NCI-H345 (cell line): ENCODE measurements at regions not wholly inside any gene's neighbourhood (a gene's known extent, or its start where the extent isn't known, plus 50 kb on each side); places are given as distances from the start of the nearest gene placed in this dataset.
A peak's percentile ranks its signal among the peaks of the same experiment; 100 is the strongest.

Experiments used
- DNase-seq: peaks from one replicate; lab custom pipeline; 2025; lab: John Stamatoyannopoulos, UW

DNA sequence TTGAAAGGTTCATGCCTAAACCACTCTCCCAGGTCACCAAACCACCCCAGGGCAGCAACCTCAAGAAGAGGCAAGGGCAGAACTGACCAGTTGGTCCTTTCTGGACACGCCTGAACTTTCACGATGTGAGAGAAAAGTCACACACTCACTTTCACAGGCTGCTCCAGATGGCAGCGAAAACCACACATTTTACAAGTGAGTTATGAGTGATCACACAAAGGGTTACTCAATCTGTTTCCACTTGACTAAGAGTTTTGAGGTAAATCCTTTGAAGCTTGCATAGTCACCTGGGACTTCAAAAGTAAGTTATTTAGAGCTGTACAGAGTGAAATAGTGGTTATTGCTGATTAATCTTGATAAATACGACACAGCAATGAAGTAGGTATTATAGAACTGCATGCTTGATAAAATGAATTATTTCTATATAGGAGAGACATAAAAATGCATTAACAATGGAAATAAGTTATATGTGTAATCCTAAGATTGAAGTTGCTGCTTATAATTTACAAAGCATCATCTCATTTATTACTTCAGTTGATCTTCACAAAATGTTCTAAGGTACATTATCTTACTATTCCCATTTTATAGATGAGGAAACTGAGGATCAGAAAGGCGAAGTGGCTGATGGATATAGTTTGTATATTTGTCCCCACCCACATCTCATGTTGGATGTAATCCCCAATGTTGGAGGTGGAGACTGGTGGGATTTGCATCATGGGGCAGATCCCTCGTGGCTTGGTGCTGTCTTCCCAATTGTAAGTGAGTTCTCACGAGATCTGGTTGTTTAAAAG is 103.0 kb upstream of the KLF3 start:
- no peak for DNase-seq

- peak; percentile 2 for DNase-seq
Observed at GRCh38 chr4:38562751-38563198, 101.2 kb upstream of the KLF3 start.

DNA sequence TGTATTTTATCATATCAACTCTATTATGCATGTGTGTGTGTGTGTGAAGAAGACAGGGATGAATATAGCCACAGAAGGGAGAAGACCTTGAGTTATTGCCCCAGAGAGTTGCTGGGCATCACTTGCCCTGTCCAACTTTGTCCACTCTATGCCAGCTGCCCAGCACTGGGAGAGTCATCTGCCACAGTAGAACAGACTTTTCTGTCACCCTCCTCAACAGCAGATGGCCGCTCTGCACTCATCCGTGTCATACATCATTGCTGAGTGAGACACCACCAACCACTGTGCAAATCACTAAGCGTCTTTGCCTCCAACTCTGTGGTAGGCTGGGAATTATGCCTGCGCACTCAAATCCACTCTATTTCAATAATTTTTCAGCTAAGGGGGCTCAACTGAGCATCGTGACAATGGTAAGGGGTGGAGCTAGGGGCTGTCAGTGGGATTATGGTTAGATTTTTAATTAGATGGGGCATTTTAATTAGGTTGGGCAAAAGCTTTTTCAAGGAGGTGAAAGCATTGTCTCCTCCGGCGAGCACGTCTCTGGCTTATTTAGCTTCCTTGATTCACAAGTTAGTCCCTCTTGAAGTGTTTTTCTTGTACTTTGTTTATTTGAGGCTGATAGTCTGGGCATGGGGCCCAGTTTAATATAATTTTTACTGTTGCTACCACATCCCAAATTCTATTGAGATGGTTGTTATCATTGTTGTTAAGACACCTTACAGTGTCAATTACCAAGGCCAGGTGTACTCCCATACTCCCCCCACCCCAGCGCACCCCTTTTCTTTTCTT is 100.1 kb upstream of the KLF3 start:
- peak; percentile 74 for DNase-seq

- peak; percentile 48 for DNase-seq
Observed at GRCh38 chr4:38565271-38566199, 98.5 kb upstream of the KLF3 start.

GRCh38 chr4:38566806-38567398 is 97.1 kb upstream of the KLF3 start:
- DNase-seq, result no peak

DNA sequence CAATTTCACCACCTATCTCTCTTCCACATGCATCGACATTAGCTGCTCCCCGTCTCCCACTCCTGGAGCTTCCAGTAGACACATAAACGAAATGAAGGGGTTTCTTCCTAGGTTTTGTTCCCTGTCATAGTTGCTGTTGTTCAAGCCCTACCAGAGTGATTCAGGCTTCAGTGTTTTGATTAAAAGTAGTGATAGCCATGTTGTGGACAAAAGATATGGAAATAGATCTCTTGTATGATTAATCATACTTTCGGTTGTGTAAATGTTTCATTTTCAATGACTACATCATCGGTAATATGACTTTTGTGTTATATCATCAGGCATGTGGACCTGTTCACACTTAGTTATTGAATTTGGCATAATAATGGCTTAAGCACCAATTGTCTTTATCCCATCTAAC is 96.5 kb upstream of the KLF3 start:
- DNase-seq, result no peak

GRCh38 chr4:38568768-38569167 is 95.2 kb upstream of the KLF3 start:
- no peak for DNase-seq

GRCh38 chr4:38570647-38571276 is 93.2 kb upstream of the KLF3 start:
- DNase-seq, result no peak

DNA sequence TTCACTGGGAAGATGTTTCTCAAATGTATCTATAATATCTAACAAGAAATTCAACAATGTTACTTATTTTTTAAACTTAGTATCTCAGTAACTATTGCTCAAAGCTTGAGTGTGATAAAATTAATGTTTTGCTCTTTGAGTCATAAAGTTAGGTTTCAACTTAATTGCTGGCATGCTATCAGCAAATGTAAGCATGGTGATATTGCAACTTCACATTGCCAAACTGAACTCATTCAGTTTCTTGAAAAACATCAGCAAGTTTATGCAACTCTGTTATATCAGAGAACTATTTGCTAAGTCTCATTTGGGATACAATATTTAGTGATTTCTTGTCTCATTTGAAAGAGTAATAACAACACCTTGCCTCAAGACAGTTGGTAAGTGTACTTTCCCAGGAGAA is 91.2 kb upstream of the KLF3 start:
- no peak for DNase-seq

- no peak for DNase-seq
Observed at GRCh38 chr4:38574559-38575333, 89.3 kb upstream of the KLF3 start.

GRCh38 chr4:38576767-38577166 is 87.2 kb upstream of the KLF3 start:
- no peak for DNase-seq

DNA sequence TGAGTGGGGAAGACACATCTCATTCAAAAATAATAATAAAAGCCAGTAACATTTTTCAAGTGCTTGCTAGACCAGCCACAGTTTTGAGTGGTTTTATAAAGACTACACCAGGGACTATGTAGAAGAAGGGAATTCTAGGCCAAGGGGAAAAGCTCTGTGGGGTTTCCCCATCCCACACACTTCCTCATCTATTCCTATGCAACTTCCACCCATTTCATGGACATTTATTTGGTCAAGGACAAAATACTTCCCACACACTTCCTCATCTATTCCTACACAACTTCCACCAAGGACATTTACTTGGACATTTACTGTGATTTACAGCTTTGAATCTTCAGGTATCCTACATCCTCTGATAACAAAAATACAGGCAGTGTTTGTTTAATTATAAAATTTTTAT is 86.5 kb upstream of the KLF3 start:
- no peak for DNase-seq

DNA sequence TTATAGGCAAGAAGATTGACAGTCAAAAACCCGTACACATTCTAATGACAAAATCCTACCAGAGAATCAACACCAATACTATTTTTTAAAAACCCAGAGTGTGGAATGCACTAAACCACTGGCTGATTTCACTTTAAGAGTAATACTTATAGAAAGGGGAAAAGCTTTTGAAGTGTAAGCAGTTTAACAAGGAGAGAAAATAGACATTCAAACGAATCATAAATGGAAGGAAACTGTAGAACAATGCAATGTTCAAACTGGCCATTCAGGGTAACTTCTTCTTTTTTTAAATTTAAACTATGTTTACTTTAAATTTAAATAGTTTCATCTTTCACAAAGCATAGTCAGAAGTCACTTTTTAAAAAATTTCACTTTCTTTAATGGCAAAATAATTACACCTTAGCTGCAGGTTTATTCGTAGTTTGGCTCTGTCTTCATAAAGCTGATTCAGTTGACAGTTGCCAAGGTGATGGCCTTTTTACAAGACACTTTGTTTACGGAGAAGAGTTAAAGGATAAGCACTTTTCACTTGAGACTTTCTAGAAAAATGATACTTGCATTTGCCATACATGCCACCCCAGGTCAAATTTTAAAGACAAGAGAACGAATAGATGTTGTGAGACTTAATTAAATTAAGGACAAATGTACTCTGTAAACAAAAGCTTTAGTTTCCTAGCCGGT is 82.4 kb upstream of the KLF3 start:
- DNase-seq, result no peak

DNA sequence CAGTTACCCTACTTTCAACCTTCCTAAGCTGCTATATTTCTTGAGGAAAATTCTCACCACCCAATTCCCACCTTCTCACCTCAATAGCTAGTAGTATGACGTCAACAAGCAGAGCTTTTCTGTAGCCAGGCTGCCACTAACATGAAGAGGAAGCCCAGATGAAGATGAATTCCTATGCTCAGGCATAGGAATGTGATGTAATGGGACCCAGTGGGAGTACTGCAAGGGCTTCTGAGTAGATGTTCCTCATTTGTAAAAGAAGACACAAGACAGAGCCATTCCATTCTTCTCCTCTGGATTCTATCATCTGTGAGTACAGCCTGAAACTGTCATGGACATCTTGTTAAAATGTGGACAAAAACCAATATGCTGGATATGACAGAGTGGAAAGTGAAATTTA is 81.6 kb upstream of the KLF3 start:
- DNase-seq, result no peak

DNA sequence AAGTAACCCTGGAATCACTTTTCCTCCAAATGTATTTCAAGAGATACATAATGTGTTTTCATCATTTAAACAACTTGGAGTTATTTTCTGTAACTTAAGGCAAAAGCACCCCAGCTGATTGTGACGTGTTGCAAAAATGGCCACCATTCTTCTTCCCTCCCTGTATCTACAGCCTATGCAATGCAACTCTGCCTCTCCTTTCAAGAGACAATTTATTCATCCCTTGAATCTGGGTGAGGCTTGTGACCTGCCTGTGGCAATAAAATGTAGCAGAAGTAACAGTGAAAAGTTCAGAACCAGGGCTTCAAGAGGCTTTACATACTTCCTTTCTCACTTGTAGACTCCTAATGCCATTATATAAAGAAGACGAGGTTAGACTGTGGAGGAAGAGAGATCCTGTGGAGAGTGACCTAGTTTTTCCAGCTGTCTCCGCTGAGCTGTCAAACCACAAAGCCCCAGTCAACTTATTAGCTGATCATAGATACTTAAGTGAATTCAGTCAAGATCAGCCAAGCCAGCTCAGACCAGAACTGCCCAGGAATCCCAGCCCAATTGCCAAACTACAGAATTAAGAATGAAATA is 81.0 kb upstream of the KLF3 start:
- DNase-seq, result no peak

GRCh38 chr4:38585871-38586270 is 78.1 kb upstream of the KLF3 start:
- no peak for DNase-seq

DNA sequence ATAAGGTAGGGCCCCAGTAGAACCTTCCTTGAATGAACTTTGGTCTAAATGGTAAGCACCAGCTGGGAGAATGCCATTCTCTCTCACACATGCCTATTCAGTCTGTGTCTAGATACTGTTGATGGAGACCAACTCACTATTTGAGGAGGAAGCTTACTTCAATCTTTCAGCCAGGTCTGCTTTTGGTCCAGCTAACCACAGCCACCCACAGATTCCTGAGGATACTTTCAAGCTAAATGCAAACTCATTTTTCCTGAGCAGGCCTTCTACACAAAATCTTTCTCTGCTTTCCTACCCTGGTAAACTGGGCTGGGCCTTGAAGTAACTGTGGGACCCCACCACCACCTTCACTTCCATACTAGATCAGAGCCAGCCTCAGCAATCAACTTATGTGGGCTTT is 76.9 kb upstream of the KLF3 start:
- DNase-seq, result no peak

DNA sequence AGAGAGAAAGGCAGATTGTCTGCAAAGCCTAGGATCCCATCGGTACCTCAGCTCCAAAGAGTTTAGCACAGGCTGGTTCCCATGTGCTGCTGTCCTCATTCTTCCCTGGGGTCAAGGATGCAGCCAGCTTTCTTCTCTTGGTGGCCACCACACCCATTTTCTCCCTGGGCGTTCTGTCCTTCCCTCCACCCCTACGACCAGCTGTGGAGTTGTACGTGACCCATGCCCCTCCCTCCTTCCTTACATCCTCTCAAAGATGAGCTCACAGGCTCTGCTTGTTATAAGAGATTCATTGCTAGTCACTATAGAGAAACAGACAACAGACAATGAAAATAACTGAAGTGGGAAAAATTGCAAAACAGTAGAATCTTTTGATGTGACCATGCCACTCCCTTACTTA is 74.0 kb upstream of the KLF3 start:
- DNase-seq, result no peak

DNA sequence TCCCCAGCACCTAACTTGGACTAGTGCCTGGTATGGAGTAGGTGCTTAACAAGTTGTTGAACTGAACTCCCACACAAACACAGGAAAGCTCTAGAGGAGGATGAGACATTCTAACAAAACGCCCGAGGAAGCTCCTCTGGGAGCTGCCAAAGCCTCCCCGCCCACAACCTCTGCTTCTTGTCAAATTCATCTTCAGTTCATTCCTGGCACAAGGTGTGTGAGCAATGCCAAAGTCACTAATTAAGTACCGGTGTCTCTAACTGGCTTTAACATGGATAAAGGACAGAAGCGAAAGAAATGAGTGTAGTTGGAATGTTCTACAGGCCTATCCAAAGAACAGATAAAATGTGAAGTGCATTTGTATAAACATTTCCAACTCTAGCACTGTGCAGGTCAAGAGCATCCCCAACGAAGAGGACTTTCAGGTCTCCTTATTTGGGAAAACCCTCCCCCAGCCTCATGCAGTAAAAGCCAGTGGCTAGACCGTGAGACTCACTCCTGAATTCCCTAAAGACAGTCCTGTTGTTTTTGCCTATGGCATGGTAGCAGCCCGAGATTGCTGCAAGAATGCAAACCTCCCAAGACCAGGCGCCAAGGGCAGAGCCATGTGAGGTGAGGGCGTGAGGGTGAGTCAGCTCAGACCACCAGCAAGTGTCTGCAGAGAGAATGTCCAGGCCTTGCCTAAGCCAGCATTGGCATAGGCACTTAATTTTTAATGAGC is 72.2 kb upstream of the KLF3 start:
- DNase-seq, result no peak
